ENCODE measurements at regions not wholly inside any gene's neighbourhood (a gene's known extent, or its start where the extent isn't known, plus 50 kb on each side); places are given as distances from the start of the nearest gene placed in this dataset.

- peaks cover 2% of the 10 kb centered on the region for H3K27me3 Mint-ChIP-seq
- H3K4me1 Mint-ChIP-seq: no peaks in the 10 kb centered on the region
- no peak overlapping the region for H3K4me3 Mint-ChIP-seq
- DNase-seq (no peak), ATAC-seq (no peak)
- H3K9me3 Mint-ChIP-seq (ENCODE audit: low read depth): no peaks in the 10 kb centered on the region
- intact Hi-C loops (cut with DNase I, micrococcal nuclease): no loop called here
- no peaks in the 10 kb centered on the region for H3K36me3 Mint-ChIP-seq (ENCODE audit: low read depth)
- ChIA-PET CTCF (interaction anchor here (0.6 kb wide), 1 partner anchor 289 kb away, joined by 3 read pairs; no protein-coding TSS in a partner anchor), POLR2A (no interaction called here)
- H3K27ac Mint-ChIP-seq: no peak overlapping the region
Observed at GRCh38 chr4:79043138-79043537, 103.9 kb upstream of the PAQR3 start.

DNA sequence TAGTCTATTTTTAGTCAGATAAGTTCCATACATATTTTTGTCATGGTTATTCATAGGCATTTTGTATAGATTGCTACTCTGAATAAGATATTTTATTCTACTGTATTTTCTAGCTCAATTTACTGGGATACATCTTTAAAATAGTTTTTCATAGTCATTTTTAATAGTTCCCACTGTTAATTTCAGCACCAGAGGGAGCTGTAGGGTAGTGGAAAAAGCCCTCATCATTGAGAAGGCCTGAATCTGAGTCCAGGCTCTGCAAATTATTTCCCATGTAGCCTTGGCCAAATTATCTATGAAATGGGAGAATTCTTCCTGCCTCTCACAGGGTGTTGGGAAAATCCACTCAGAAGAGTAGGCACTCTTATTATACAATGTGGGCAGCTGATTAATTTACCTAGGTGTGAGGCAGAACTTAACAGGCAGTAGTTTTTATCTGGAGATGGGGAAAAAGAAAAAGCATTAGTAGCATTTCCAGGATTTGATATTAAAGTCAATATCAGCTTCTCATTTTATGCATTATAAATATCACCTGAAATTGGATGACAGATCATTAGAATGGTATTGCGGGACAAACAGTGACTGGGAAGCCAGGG is 102.9 kb upstream of the PAQR3 start:
- no peak for ATAC-seq
- Mint-ChIP-seq H3K9me3 (ENCODE audit: low read depth) (no peaks in the 10 kb centered on the region), H3K36me3 (ENCODE audit: low read depth) (no peaks in the 10 kb centered on the region), H3K27me3 (peaks cover 2% of the 10 kb centered on the region), H3K27ac (no peak overlapping the region), H3K4me3 (no peak overlapping the region), H3K4me1 (no peaks in the 10 kb centered on the region)
- ChIA-PET CTCF (interaction anchor here (0.6 kb wide), 1 partner anchor 1242 kb away, joined by 3 read pairs; no protein-coding TSS in a partner anchor), POLR2A (no interaction called here)
- intact Hi-C loops (cut with DNase I, micrococcal nuclease): loop anchor here in 1 of 2 experiments (1.0 kb wide), 1 partner anchor 534 kb away; no protein-coding TSS in a partner anchor
- DNase-seq: peak; percentile 6

GRCh38 chr4:79034544-79034943 is 95.3 kb upstream of the PAQR3 start:
- DNase-seq: no peak
- Mint-ChIP-seq H3K4me1 (no peaks in the 10 kb centered on the region), H3K36me3 (ENCODE audit: low read depth) (no peaks in the 10 kb centered on the region), H3K9me3 (ENCODE audit: low read depth) (no peaks in the 10 kb centered on the region), H3K27me3 (peaks cover 3% of the 10 kb centered on the region), H3K4me3 (no peak overlapping the region), H3K27ac (no peak overlapping the region)
- no peak for ATAC-seq
- intact Hi-C loops (cut with DNase I, micrococcal nuclease): no loop called here
- CTCF ChIA-PET: interaction anchor here (1.3 kb wide), 1 partner anchor 13 kb away, joined by 3 read pairs; no protein-coding TSS in a partner anchor
- POLR2A ChIA-PET: no interaction called here

GRCh38 chr4:79030973-79031372 is 91.7 kb upstream of the PAQR3 start:
- Mint-ChIP-seq H3K9me3 (ENCODE audit: low read depth) (no peaks in the 10 kb centered on the region), H3K4me3 (no peak overlapping the region), H3K36me3 (ENCODE audit: low read depth) (no peaks in the 10 kb centered on the region), H3K4me1 (no peaks in the 10 kb centered on the region), H3K27ac (no peak overlapping the region), H3K27me3 (peaks cover 3% of the 10 kb centered on the region)
- ATAC-seq (no peak), DNase-seq (no peak)
- intact Hi-C loops (cut with DNase I, micrococcal nuclease): no loop called here
- ChIA-PET CTCF (no interaction called here), POLR2A (no interaction called here)

- H3K4me1 Mint-ChIP-seq: no peaks in the 10 kb centered on the region
- CTCF ChIA-PET: no interaction called here
- ATAC-seq (no peak), DNase-seq (no peak)
- no peaks in the 10 kb centered on the region for H3K9me3 Mint-ChIP-seq (ENCODE audit: low read depth)
- H3K27me3 Mint-ChIP-seq: peaks cover 3% of the 10 kb centered on the region
- no peaks in the 10 kb centered on the region for H3K36me3 Mint-ChIP-seq (ENCODE audit: low read depth)
- H3K27ac Mint-ChIP-seq: no peak overlapping the region
- H3K4me3 Mint-ChIP-seq: no peak overlapping the region
- POLR2A ChIA-PET: no interaction called here
- intact Hi-C loops (cut with DNase I, micrococcal nuclease): no loop called here
Observed at GRCh38 chr4:79027656-79028055, 88.4 kb upstream of the PAQR3 start.

GRCh38 chr4:79025170-79025569 is 85.9 kb upstream of the PAQR3 start:
- no peak for DNase-seq
- H3K4me3 Mint-ChIP-seq: no peak overlapping the region
- ChIA-PET POLR2A (no interaction called here), CTCF (interaction anchor here (1.2 kb wide), 1 partner anchor 11 kb away, joined by 3 read pairs; no protein-coding TSS in a partner anchor)
- intact Hi-C loops (cut with DNase I, micrococcal nuclease): no loop called here
- H3K36me3 Mint-ChIP-seq (ENCODE audit: low read depth): no peaks in the 10 kb centered on the region
- peaks cover 1% of the 10 kb centered on the region for H3K27me3 Mint-ChIP-seq
- H3K4me1 Mint-ChIP-seq: no peaks in the 10 kb centered on the region
- no peak for ATAC-seq
- no peak overlapping the region for H3K27ac Mint-ChIP-seq
- no peaks in the 10 kb centered on the region for H3K9me3 Mint-ChIP-seq (ENCODE audit: low read depth)

- ATAC-seq: no peak
- no peak for DNase-seq
- Mint-ChIP-seq H3K27ac (no peak overlapping the region), H3K4me1 (no peaks in the 10 kb centered on the region), H3K27me3 (no peaks in the 10 kb centered on the region), H3K36me3 (ENCODE audit: low read depth) (no peaks in the 10 kb centered on the region), H3K4me3 (no peak overlapping the region), H3K9me3 (ENCODE audit: low read depth) (no peaks in the 10 kb centered on the region)
- CTCF ChIA-PET: interaction anchor here (1.5 kb wide), 1 partner anchor 14 kb away, joined by 4 read pairs; no protein-coding TSS in a partner anchor
- intact Hi-C loops (cut with DNase I, micrococcal nuclease): no loop called here
- POLR2A ChIA-PET: no interaction called here
Observed at GRCh38 chr4:79023799-79024770, 84.8 kb upstream of the PAQR3 start.

DNA sequence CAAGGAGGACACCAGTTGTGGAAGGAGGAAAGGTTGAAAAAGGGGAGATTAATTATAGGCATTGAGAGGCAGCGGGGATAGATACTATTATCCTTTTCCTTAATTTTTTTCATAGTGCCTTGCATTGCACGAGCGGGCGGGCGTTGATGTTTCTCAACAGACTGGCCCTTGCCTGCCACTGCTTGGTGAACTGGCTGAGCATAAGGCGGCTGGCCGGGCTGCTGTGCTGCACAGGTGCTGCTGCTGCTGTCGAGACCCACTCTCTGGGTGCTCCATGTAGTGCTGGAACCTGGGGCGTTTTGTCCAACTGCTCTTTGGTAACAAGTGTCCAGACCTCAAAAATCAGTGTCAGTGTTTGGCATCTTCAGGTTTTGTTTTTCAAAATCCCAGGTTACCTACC is 83.3 kb upstream of the PAQR3 start:
- DNase-seq (no peak), ATAC-seq (no peak)
- Mint-ChIP-seq H3K27ac (no peak overlapping the region), H3K27me3 (no peaks in the 10 kb centered on the region), H3K9me3 (ENCODE audit: low read depth) (no peaks in the 10 kb centered on the region), H3K4me1 (no peaks in the 10 kb centered on the region), H3K36me3 (ENCODE audit: low read depth) (no peaks in the 10 kb centered on the region), H3K4me3 (no peak overlapping the region)
- POLR2A ChIA-PET: no interaction called here
- intact Hi-C loops (cut with DNase I, micrococcal nuclease): no loop called here
- CTCF ChIA-PET: no interaction called here

DNA sequence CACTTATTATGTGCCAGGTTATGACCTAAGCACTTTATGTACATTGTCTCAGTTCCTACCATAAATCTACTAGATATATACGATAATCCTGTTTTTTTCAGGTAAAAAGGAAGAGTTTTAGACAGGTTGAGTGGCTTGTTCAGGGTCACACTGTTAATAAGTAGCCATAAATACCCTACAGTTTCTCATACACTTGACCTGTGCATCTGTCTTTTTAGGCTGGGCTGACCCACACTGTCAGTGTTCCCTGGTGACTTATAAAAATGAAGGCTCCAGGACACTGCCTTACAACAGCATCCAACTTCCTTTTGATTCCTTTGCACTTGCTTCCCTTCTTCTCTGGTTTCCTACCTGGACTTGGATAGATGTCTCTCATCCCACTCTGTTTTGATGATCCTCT is 78.2 kb upstream of the PAQR3 start:
- intact Hi-C loops (cut with DNase I, micrococcal nuclease): no loop called here
- ATAC-seq (no peak), DNase-seq (no peak)
- Mint-ChIP-seq H3K9me3 (ENCODE audit: low read depth) (no peaks in the 10 kb centered on the region), H3K4me3 (no peak overlapping the region), H3K4me1 (no peaks in the 10 kb centered on the region), H3K36me3 (ENCODE audit: low read depth) (no peaks in the 10 kb centered on the region), H3K27me3 (no peaks in the 10 kb centered on the region), H3K27ac (no peak overlapping the region)
- CTCF ChIA-PET: no interaction called here
- POLR2A ChIA-PET: no interaction called here

- no peak for DNase-seq
- Mint-ChIP-seq H3K36me3 (ENCODE audit: low read depth) (no peaks in the 10 kb centered on the region), H3K4me1 (no peaks in the 10 kb centered on the region), H3K27ac (no peak overlapping the region), H3K9me3 (ENCODE audit: low read depth) (no peaks in the 10 kb centered on the region), H3K4me3 (no peak overlapping the region), H3K27me3 (no peaks in the 10 kb centered on the region)
- CTCF ChIA-PET: no interaction called here
- POLR2A ChIA-PET: no interaction called here
- intact Hi-C loops (cut with DNase I, micrococcal nuclease): no loop called here
- no peak for ATAC-seq
Observed at GRCh38 chr4:79016878-79017277, 77.6 kb upstream of the PAQR3 start.

- no peaks in the 10 kb centered on the region for H3K4me1 Mint-ChIP-seq
- ATAC-seq: no peak
- DNase-seq: no peak
- intact Hi-C loops (cut with DNase I, micrococcal nuclease): no loop called here
- CTCF ChIA-PET: no interaction called here
- POLR2A ChIA-PET: no interaction called here
- H3K36me3 Mint-ChIP-seq (ENCODE audit: low read depth): no peaks in the 10 kb centered on the region
- H3K27ac Mint-ChIP-seq: no peak overlapping the region
- H3K9me3 Mint-ChIP-seq (ENCODE audit: low read depth): no peaks in the 10 kb centered on the region
- H3K27me3 Mint-ChIP-seq: peaks cover 4% of the 10 kb centered on the region
- no peak overlapping the region for H3K4me3 Mint-ChIP-seq
Observed at GRCh38 chr4:79015411-79015810, 76.2 kb upstream of the PAQR3 start.

GRCh38 chr4:79014230-79014629 is 75.0 kb upstream of the PAQR3 start:
- intact Hi-C loops (cut with DNase I, micrococcal nuclease): no loop called here
- peaks cover 10% of the 10 kb centered on the region for H3K27me3 Mint-ChIP-seq
- no peaks in the 10 kb centered on the region for H3K9me3 Mint-ChIP-seq (ENCODE audit: low read depth)
- POLR2A ChIA-PET: no interaction called here
- H3K27ac Mint-ChIP-seq: no peak overlapping the region
- ATAC-seq (no peak), DNase-seq (no peak)
- no peaks in the 10 kb centered on the region for H3K36me3 Mint-ChIP-seq (ENCODE audit: low read depth)
- no peak overlapping the region for H3K4me3 Mint-ChIP-seq
- CTCF ChIA-PET: interaction anchor here (0.6 to 1.1 kb wide), 2 partner anchors 15 to 46 kb away, joined by 3 read pairs; no protein-coding TSS in a partner anchor
- H3K4me1 Mint-ChIP-seq: no peaks in the 10 kb centered on the region

Data from activated CD4-positive, alpha-beta T cell treated with anti-CD3 and anti-CD28 coated beads for 36 hours (primary cell).